ENCODE measurements at regions not wholly inside any gene's neighbourhood (a gene's known extent, or its start where the extent isn't known, plus 50 kb on each side); places are given as distances from the start of the nearest gene placed in this dataset.

GRCh38 chr9:38177680-38178079 is 108.7 kb upstream of the SHB start:
- peak overlapping the region; percentile 48 for H3K4me2 ChIP-seq (ENCODE audit: low read depth, low read length, poor library complexity, severe bottlenecking)
- H3K4me3 ChIP-seq (ENCODE audit: low read length, poor library complexity, severe bottlenecking) = no peak overlapping the region
- no peak overlapping the region for H2AFZ ChIP-seq (ENCODE audit: low read length)
- H4K20me1 ChIP-seq (ENCODE audit: insufficient read depth, low read length, poor library complexity, severe bottlenecking) = no peaks in the 10 kb centered on the region
- peaks cover 6% of the 10 kb centered on the region; the same call in 1 of the 2 replicates for H3F3A ChIP-seq (ENCODE audit: low read depth)
- TF ChIP-seq CTCF (conservative IDR thresholded peaks at IDR 0.05; ENCODE audit: low read length) (no peak), EZH2phosphoT487 (IDR thresholded peaks at IDR 0.05; ENCODE audit: borderline replicate concordance) (no peak)
- H3K79me2 ChIP-seq (ENCODE audit: insufficient read depth, low read length) = no peaks in the 10 kb centered on the region
- no peaks in the 10 kb centered on the region for H3K9me3 ChIP-seq (ENCODE audit: insufficient read depth, low read depth, low read length)
- H3K4me1 ChIP-seq (ENCODE audit: insufficient read depth, low read length, poor library complexity, severe bottlenecking) = peaks cover 32% of the 10 kb centered on the region
- H3K27me3 ChIP-seq (ENCODE audit: insufficient read depth, low read length, poor library complexity, severe bottlenecking) = no peaks in the 10 kb centered on the region
- H3K9me2 ChIP-seq (replicated peaks; ENCODE audit: low read depth, low read length) = no peaks in the 10 kb centered on the region
- H3K36me3 ChIP-seq (ENCODE audit: insufficient read depth, low read length) = no peaks in the 10 kb centered on the region
- H3K9ac ChIP-seq (ENCODE audit: low read depth, low read length, poor library complexity, severe bottlenecking) = no peak overlapping the region

GRCh38 chr9:38176251-38176650 is 107.2 kb upstream of the SHB start:
- TF ChIP-seq CTCF (conservative IDR thresholded peaks at IDR 0.05; ENCODE audit: low read length) = no peak
- TF ChIP-seq EZH2phosphoT487 (IDR thresholded peaks at IDR 0.05; ENCODE audit: borderline replicate concordance) = no peak
- Histone ChIP-seq H3K4me2 (ENCODE audit: low read depth, low read length, poor library complexity, severe bottlenecking) (no peak overlapping the region), H3K27me3 (ENCODE audit: insufficient read depth, low read length, poor library complexity, severe bottlenecking) (no peaks in the 10 kb centered on the region), H3K9me3 (ENCODE audit: insufficient read depth, low read depth, low read length) (no peaks in the 10 kb centered on the region), H3K9ac (ENCODE audit: low read depth, low read length, poor library complexity, severe bottlenecking) (no peak overlapping the region), H2AFZ (ENCODE audit: low read length) (no peak overlapping the region), H3K79me2 (ENCODE audit: insufficient read depth, low read length) (no peaks in the 10 kb centered on the region), H3K9me2 (replicated peaks; ENCODE audit: low read depth, low read length) (no peaks in the 10 kb centered on the region), H4K20me1 (ENCODE audit: insufficient read depth, low read length, poor library complexity, severe bottlenecking) (no peaks in the 10 kb centered on the region), H3K4me1 (ENCODE audit: insufficient read depth, low read length, poor library complexity, severe bottlenecking) (peaks cover 24% of the 10 kb centered on the region), H3F3A (ENCODE audit: low read depth) (peaks cover 6% of the 10 kb centered on the region; the same call in 1 of the 2 replicates), H3K36me3 (ENCODE audit: insufficient read depth, low read length) (no peaks in the 10 kb centered on the region), H3K4me3 (ENCODE audit: low read length, poor library complexity, severe bottlenecking) (no peak overlapping the region)

DNA sequence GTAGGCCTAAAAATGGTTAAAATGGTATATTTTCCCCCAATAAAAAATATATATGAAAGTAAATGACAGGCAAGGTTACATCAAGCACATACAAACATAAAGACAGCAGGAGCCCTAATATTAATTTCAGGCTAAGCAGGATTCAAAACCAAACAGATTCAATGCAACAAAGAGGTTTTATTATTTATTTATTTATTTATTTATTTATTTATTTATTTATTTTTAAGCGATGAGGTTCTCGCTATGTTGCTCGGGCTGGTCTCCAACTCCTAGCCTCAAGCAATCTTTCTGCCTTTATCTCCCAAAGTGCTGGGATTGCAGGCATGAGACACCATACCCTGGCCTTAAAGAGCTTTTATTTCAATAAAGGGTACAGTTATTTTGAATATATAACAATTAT is 106.4 kb upstream of the SHB start:
- Histone ChIP-seq H3K4me1 (ENCODE audit: insufficient read depth, low read length, poor library complexity, severe bottlenecking) (peaks cover 24% of the 10 kb centered on the region), H3K4me2 (ENCODE audit: low read depth, low read length, poor library complexity, severe bottlenecking) (no peak overlapping the region), H3K4me3 (ENCODE audit: low read length, poor library complexity, severe bottlenecking) (no peak overlapping the region), H3K36me3 (ENCODE audit: insufficient read depth, low read length) (no peaks in the 10 kb centered on the region), H3K9me2 (replicated peaks; ENCODE audit: low read depth, low read length) (no peaks in the 10 kb centered on the region), H3F3A (ENCODE audit: low read depth) (peaks cover 6% of the 10 kb centered on the region; the same call in 1 of the 2 replicates), H3K27me3 (ENCODE audit: insufficient read depth, low read length, poor library complexity, severe bottlenecking) (no peaks in the 10 kb centered on the region), H4K20me1 (ENCODE audit: insufficient read depth, low read length, poor library complexity, severe bottlenecking) (no peaks in the 10 kb centered on the region), H3K9me3 (ENCODE audit: insufficient read depth, low read depth, low read length) (peaks cover 4% of the 10 kb centered on the region; the same call in 1 of the 2 replicates), H3K79me2 (ENCODE audit: insufficient read depth, low read length) (no peaks in the 10 kb centered on the region), H3K9ac (ENCODE audit: low read depth, low read length, poor library complexity, severe bottlenecking) (no peak overlapping the region), H2AFZ (ENCODE audit: low read length) (no peak overlapping the region)
- no peak for TF ChIP-seq CTCF (conservative IDR thresholded peaks at IDR 0.05; ENCODE audit: low read length)
- no peak for TF ChIP-seq EZH2phosphoT487 (IDR thresholded peaks at IDR 0.05; ENCODE audit: borderline replicate concordance)

All from Loucy (cell line).